ENCODE measurements at regions not wholly inside any gene's neighbourhood (a gene's known extent, or its start where the extent isn't known, plus 50 kb on each side); places are given as distances from the start of the nearest gene placed in this dataset.
A peak's percentile ranks its signal among the peaks of the same experiment; 100 is the strongest.

DNA sequence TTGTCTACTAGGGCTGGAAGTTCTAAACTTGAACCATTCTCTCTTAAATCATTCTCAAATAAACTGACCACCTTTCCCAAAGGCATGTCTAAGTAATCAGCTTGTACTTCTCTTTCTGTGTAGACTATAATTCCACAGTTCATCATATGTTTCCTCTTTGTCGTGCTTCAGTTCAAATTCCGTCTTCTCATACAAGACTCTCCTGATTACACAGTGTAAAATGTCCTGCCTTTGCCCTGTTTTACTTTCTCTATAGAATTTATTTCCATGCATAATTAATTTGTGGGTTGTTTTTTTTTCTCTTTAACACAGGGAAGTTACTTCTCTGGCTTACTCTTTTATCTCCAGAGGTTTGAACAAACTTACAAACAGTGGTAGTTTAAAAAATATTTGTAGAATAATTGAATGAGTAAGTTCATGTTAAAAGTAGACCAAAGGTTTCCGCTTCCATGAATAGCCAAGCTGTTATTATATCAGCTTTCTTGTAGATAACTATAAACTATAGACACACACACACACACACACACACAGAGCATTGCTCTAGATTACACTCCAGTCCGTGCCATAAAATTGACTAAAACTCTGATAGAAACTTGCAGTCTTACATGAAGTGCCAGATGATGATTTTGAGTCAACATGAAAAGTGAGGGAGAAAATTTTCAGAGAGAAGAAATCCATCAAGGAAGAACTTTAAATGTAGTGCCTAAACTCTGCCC lies 119.0 kb downstream of the SUCNR1 start:
- no peak for DNase-seq

DNA sequence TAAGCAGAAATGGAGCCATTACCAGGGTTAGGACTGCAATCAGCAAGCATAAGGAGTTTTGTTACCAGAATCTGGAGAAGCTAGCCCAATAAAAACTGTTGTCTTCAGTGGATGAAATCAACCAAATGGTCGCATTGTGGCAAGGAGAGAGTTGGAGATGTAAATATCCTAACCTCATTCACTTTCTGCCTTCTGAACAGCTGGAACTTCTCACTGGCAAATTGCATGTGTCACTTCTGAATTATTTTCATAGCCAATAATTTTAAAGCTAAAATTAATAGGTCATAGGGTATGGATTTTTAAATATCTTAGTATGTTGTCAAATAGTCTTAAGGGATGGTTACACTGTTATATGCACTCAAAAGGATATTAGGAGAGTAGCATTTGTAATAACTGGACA lies 121.6 kb downstream of the SUCNR1 start:
- DNase-seq, result no peak

DNA sequence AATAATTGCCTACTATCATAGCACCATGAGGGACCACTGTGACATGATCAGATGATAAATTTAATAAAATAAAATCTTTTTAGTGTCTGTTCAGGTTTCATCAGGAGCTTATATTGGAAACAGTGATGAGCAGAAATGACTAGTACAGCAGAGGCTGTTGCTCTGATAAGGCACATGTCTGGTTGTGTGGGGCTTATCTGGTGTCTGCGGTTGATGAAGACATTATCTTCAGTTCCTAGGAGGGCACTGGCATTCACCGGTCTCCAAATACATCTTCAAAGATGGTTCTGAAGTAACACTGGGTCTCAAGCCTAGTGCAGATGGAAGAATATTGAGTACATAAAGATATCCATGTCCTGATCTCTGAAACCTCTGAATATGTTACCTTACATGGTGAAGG lies 125.3 kb downstream of the SUCNR1 start:
- DNase-seq, result no peak

DNA sequence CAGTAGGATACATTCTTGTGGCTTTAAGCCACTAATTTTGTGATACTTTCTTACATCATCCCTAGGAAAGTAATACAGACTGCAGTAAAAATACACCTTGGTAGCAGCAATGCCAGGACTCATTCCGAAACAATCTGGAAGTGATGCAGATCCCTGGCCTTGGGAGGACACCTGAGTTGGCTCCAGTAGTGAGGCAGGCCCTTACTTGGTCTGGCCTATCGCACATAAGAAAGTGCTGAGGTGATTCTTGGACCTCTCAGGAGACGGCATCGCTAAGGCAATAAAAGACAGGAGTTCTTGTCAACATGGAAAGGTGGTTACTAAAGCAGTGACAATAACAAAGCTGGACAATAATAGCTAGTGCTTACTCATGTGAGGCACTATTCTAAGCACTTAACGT lies 126.5 kb downstream of the SUCNR1 start:
- DNase-seq, result no peak

DNA sequence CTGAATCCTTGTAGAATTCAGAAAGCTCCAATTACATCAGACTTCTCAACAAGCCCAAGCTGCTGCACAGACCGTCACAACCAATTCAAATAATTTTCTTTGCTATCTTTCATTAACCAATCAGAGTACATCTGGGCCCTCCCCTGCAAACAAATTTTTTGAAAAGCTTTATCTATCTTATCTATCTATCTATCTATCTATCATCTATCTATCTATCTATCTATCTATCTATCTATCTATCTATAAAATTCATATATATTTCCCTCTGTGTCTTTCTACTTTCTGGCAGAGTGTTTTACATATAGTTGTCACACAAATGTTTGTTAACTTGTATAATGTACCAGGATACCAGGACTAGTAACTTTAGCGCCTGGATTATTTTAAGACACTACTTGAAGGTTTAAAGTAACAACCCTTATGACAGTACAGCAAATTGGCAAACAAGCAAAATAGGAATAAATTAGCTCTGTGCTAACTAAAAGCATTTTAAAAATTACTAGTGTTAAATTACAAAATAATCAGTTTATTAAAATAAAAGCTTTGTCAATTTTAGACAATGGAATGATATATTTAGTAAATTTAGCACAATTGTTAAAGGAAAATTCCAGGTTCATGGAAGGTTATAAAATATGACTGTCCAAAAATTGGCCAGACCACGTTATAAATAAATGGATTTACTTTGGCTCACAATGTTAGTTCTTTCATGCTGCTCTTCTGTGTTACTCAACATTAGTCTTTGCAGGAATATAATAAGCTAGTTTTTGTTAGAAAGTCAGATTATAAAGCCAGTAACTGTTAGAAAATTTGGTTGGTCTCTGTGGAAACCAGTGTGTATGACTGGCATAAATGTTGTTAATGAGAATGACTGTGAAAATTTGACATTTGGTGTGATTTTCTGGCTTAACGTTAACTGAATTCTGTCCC lies 138.6 kb downstream of the SUCNR1 start:
- no peak for DNase-seq

DNA sequence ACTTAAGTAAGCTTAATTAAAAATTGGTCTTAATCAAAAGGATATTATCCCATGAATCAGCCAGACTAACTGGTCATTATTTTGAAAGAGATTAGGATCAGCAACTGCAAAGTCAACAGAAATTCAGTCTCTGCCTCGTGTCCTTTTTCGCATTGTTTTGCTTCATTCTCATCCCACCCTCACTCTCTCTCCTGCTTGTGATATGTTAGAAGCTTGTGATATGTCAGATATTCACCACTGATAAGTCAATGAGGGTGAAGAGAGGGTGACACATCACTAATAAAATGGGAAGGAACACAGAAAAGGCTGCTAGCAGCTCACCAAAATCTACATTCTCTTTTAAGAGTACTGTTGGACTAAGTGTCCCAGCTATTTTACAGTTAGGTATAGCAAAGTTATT lies 146.1 kb downstream of the SUCNR1 start:
- no peak for DNase-seq

DNA sequence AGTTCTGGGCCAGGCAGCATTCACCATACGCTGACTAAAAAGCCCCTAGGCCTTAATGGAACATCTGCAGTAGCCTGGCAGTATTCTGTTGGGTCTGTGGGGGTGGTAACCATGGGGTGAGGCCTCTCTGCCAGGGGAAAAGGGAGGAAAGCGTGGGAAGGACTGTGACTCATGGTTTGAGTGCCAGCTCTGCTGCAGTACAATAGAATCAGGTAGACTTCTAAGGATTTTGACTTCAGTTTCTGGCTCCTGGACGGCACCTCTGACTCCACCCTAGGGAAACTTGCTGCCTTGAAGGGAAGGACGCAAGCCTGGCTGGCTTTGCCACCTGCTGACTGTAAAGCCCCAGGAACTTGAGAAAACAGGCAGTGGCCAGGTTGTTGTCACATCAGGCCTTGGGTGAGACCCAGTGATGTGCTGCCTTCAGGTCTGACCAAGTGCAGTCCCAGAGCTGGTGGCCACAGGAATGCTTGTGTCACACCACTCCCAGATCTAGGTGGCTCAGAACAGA lies 148.6 kb downstream of the SUCNR1 start:
- DNase-seq, result peak; percentile 18

DNA sequence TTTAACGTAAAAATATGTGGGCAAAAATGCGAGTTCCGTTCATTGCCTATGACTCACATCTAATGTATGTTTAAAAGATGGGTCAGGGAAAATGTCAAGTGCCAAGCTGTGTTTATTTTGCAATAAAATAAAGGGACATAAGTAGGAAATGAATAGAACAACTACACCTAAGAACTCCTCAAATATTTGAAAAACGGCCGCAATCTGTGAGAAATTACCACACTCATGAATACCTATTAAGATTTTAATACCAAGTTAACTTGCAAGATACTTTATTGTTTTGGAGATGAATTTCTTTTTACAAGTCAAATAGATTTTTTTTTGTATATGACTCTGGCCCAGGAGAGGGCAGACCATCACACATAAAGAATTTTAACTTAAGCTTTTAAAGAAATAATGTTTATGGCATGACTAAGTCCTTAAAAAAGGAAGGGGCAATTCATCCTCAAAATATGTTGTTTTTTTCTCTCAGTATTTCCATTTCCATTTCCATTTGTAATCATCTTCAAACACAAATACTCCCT lies 152.7 kb downstream of the SUCNR1 start:
- DNase-seq, result no peak

DNA sequence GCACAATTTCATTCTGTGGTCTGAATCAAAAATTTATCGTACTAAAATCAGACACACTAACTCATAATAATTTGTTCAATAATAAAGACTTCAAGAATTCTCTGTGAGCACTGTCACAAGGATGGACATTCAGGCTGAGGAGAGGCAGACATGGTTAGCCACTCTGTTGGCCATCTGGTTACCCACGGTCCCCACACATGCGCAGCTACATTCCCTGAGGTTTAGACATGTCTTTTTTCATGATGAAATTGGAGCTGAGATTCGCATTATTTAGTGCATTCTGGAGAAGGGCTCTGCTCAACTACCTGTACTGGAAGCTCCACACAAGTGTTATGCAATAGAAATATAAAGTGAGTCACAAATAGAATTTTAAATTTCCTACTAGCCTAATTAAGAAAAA lies 156.9 kb downstream of the SUCNR1 start:
- DNase-seq, result no peak

DNA sequence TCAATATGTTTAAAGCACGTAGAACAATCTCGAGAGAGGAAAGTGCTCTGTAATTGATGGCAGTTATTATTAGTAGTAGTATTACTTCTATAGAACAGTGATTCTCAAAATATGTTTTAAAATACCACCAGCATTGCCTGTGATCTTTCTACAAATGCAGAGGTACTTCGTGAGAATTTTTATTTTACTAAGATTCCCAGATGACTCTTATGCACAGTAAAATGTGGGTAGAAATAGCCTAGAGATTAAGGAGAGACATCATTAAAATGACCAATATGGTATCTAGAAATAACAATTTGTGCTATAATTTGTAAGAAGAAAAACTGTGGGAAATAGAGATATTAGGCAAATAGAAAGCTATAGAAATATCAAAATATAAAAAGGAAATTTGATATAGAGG lies 157.9 kb downstream of the SUCNR1 start:
- DNase-seq, result no peak

DNA sequence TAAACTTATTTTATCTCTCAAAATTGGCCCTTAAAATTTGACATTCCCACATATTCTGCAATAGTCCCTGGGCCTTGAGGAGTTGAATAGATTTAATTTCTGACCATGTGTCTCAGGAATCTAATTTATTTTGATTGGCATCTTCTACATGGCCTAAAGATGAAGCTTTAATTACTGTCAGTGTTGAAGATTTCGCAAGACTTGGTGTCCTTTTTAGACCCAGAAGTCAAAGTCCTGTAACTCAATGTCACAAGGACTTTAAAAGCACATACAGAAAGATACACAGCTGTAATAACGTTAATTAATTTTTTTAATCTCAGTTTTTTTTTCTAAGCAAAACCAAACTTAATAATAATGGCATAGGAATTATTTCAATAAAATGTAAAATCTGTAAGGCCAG lies 163.9 kb downstream of the SUCNR1 start:
- DNase-seq, result no peak

DNA sequence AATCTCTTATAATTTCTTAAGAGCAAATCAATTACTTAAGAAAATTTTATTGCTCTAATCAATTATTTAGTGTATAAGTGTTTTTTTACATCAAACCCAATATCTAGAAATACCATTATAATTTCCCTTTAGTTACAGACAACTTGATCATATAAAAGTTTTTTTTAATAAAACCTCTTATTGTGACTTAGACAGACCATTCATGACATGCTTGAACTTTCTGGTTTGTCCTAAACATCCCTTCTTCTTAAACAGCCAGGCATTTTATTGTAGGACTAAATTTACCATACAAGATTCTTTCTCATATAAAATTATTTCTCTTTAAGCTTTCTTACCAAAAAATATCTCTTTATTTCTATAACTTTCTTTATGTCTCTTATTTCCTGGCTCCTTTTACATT lies 164.5 kb downstream of the SUCNR1 start:
- DNase-seq, result no peak

DNA sequence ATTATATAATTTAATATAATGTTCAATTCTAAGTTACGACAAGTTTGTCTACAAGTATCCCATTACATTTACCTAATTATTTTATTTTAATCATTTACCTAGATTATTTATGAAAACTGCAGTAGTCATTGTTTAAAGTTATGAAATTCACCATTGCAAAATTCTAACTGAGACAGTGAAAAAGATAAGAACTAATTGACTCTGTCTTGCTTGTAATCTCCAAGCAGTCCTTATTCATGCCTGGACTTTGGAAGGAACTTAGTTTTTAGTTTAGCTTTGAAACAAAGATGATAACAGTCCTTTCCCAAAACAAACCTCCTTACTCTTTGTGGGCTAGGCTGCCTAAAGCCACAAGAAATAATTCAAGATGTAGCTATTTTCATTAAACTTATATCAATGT lies 165.0 kb downstream of the SUCNR1 start:
- no peak for DNase-seq

DNA sequence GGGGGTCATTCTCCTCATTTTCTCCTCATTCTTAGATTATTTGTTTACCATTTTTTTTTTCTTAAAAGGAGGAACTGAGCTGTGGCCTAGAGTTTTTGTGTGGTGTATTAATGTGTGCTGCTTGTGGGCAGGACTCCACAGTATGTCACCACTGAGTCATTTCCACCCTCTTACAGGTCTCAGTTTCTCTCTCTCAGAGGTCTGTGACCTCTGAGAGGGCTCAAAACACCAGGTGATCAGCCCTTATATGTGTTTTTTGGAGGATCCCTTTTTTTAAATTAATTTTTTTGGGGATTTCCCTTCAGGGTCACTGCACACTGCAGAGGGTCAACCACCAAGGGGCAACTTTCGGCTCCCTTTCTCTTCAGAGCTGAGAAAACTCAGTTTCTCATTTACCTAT lies 166.4 kb downstream of the SUCNR1 start:
- DNase-seq, result peak; percentile 8

DNA sequence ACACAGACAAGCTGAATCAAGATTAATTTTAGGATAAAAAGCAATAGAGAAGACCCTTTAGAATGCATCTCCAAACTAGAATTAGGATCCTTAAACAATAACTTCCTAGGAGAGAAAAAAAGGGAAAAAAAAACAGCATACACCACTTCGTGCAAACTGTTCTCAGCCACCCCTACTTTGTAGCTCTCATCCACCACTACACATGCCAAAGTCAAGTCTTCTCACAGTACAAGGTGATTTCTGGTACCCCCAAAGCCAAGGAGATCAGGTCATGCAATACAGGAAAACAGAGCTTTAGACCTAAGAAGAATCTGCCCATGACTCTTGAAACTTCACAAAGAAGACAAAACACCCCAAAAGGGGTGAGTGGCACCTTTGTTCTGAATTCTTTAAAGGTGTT lies 166.9 kb downstream of the SUCNR1 start:
- no peak for DNase-seq

DNA sequence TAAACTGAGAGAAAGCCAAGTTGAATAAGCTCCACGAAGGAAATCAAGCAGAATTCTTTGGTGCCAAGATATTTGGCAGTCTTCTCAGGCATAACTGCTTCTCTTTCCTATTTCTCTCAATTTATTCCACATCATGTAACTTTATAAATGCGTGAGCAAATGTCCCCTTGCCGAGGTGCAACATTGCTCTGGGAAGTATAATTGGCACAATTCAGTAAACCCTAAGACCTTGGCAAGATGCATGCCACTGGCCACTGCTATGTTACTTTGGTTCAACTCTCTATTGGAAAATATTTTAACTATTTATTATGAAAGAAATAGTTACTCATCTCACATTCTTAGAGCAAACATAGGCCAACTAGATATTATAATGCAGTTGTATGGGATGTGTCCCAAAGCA lies 170.2 kb downstream of the SUCNR1 start:
- no peak for DNase-seq

DNA sequence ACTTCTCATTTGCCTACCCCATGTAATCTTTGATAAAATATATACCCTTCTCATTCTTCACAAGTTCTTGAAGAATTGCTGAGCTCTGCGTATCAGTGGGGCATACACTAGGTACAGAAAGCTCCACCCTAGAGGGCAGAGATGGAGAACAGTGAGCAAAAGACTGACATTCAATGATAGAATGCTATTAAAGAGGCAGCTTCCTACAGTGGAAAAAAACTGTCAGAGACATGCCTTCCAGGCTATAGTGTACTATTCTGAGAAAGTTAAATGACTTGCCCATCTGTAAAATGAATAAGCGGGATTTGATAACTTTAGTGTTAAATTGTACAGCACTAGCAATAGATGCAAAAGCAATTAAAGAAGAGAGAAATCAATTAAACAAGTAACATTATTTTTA lies 172.8 kb downstream of the SUCNR1 start:
- no peak for DNase-seq

DNA sequence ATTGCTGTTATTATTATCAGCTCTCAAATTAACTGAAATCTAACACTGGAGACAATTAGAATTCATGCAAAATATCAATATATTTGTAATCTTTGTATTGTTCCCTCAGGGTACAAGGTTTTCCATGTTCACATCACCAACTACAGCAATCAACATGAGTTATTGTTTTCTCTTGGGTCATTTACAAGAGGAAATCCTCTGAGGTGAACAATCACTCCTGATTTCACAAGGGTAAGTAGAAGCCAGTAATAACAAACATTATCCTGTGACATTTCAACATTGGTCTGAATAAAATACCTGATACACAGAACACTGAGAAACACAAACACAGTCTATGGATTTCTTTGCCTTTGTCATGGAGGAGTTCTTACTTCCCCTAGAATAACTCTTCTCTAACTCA lies 174.0 kb downstream of the SUCNR1 start:
- no peak for DNase-seq

DNA sequence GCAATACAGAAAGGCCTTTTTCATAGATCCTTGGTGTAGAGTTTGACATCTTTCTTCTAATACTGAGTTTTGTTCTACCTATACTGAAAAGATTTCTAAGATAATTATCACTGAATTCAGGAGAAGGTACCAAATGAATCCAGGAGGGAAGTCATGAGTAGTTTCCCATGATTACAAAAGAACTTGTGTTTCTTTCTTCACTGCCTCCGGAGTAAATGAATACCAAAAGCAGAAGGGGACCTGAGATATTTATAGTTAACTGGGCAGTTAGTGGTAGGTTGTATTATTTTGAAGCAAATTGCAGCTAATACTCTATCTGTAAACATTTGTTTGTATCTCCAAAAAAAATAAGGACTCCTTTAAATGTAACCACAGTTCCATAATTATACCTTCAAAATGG lies 175.4 kb downstream of the SUCNR1 start:
- no peak for DNase-seq

DNA sequence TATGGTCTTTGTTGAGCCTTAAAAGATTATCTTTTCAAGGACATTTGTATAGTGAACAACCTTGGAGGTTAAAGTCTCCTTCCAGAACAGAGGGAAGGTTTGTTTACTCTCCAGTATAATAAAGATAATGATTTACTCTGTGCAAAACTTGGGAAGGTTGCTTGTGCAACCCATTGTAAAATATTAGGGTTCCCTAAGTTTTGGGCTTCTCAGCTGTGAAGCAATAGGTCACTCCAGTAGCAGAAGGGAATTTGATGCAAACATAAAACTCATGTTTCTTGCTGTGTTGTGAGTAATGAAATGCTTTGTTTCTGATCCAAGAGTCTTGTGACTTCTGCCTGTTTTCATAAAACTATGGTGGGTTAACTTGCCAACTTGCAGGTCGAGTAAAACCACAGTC lies 177.5 kb downstream of the SUCNR1 start:
- no peak for DNase-seq

DNA sequence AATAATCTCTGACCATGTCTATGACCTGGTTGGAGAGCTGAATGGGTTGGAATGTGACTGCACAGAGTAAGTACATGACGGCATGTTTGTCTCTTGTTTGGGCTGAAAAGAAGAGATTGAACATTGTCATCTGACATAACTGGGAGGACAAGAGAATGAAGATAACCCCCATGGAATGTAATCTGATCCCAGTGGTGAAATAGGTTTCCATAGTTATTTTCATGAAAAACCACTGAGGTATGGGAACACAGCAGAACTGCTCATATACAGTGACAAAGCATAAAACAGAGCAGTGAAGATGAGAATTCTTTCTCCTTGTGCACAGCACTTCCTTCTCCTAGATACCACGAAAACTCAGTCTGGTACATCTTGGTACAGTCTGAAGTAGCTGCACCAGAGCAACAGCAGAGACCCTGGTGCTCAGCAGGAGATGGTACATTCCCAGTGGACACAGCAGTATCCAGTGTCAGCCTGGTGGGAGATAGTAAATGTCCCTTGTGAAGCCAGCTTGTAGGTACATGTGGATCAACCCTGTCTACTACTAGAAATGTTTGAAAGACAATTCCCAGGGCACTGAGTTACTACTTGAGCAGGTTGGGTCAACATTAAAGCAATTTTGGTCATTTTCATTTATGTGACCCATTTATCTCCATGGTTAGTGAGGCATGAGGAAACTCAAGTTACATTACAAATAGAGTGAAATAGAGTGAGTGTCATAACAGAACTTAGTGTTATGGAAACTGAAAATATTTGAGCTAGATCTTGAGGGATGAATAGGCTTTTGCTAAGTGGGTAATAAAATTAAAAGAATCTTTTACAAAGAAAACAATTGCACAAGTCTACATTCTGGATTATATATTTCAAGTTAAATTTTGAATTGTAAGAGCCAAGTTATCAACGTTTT lies 178.3 kb downstream of the SUCNR1 start:
- no peak for DNase-seq

DNA sequence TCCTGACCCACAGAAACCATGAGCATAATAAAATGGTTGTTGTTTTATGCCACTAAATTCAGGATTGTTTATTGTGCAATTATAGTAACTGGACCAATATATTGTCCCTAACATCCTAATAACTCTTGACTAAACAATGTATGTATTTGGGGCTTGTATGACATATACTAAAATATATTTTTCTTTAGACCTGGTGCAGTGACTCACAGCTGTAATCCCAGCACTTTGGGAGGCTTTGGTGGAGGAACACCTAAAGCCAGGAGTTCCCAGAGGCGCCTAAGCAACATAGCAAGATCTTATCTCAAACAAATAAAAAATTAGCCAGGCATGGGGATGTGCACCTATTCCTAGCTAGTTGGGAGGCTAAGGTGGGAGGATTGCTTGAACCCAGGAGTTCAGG lies 180.4 kb downstream of the SUCNR1 start:
- DNase-seq, result no peak

DNA sequence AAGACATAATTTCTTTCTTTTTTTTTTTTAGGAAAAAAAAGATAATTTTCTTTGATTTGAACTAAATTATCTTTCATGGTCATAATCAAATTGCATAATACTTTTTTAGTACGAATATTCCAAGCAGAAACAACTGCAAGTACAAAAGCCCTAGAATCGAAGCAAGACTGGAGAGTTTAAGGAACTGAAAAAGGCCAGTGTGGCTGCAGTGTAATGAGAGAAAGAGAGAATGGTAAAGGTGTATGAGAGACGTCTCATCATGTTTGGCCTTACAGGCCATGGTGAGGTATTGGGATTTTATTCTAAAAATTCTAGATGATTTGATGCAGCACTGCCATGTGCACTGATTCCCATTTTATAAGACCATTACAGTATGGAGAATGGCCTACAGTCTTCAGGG lies 180.9 kb downstream of the SUCNR1 start:
- no peak for DNase-seq

Measured in activated CD4-positive, alpha-beta T cell treated with anti-CD3 and anti-CD28 coated beads, Interleukin-2, Interleukin-6, amounts not matched to agents 100 ng/mL and 50 ng/mL, durations not matched to agents 16 hours and 8 hours (primary cell).